ENCODE measurements at regions not wholly inside any gene's neighbourhood (a gene's known extent, or its start where the extent isn't known, plus 50 kb on each side); places are given as distances from the start of the nearest gene placed in this dataset.
"Not testable (repeated sequence)": the region's sequence is repeated elsewhere in the genome, so short reads cannot be mapped to it uniquely, and the experiment has no call there.

GRCh38 chr2:34229998-34230397 is 630.9 kb upstream of the FAM98A start:
- no peak overlapping the region for H3K4me3 ChIP-seq (ENCODE audit: low read length)
- DNase-seq (ENCODE audit: low read depth): no peak
- no peak for TF ChIP-seq CTCF (conservative IDR thresholded peaks at IDR 0.05; ENCODE audit: low read length)

GRCh38 chr2:34215174-34215573 is 616.1 kb upstream of the FAM98A start:
- DNase-seq (ENCODE audit: low read depth): no peak
- H3K4me3 ChIP-seq (ENCODE audit: low read length): no peak overlapping the region
- no peak for TF ChIP-seq CTCF (conservative IDR thresholded peaks at IDR 0.05; ENCODE audit: low read length)

- DNase-seq (ENCODE audit: low read depth); H3K4me3 ChIP-seq (ENCODE audit: low read length): not testable (repeated sequence)
Observed at GRCh38 chr2:34210382-34210781, 611.3 kb upstream of the FAM98A start.

- no peak for DNase-seq (ENCODE audit: low read depth)
- no peak for TF ChIP-seq CTCF (conservative IDR thresholded peaks at IDR 0.05; ENCODE audit: low read length)
Observed at GRCh38 chr2:34204560-34204959, 605.5 kb upstream of the FAM98A start.

GRCh38 chr2:34201099-34201498 is 602.0 kb upstream of the FAM98A start:
- TF ChIP-seq CTCF (conservative IDR thresholded peaks at IDR 0.05; ENCODE audit: low read length): no peak
- DNase-seq (ENCODE audit: low read depth): no peak
- H3K4me3 ChIP-seq (ENCODE audit: low read length): no peak overlapping the region

More at GRCh38 chr2:34204560-34204959, 605.5 kb upstream of the FAM98A start:
- H3K4me3 ChIP-seq (ENCODE audit: low read length): no peak overlapping the region

GRCh38 chr2:34199971-34200370 is 600.9 kb upstream of the FAM98A start:
- DNase-seq (ENCODE audit: low read depth): no peak
- H3K4me3 ChIP-seq (ENCODE audit: low read length): no peak overlapping the region
- no peak for TF ChIP-seq CTCF (conservative IDR thresholded peaks at IDR 0.05; ENCODE audit: low read length)

GRCh38 chr2:34193164-34193563 is 594.1 kb upstream of the FAM98A start:
- H3K4me3 ChIP-seq (ENCODE audit: low read length): no peak overlapping the region
- DNase-seq (ENCODE audit: low read depth): no peak
- no peak for TF ChIP-seq CTCF (conservative IDR thresholded peaks at IDR 0.05; ENCODE audit: low read length)

Measured in AG10803 (cell line).